Endothelial cell of umbilical vein (primary cell): ENCODE measurements at regions not wholly inside any gene's neighbourhood (a gene's known extent, or its start where the extent isn't known, plus 50 kb on each side); places are given as distances from the start of the nearest gene placed in this dataset.

Source experiments
- BruUV-seq: library from RNA; stranded (reverse); fragments of 400-500 nt; replicated peaks from 2 replicates; lab custom pipeline; 2021; lab: Mats Ljungman, UMichigan
- CTCF ChIA-PET: fragments of 300-600, 350-600 bp; sonication (Branson Sonifier 250); formaldehyde crosslinking; loops from one replicate; lab custom pipeline; 2021; ENCODE audit warnings: antibody characterized with exemption, inconsistent platforms; lab: Charles Lee
- POLR2A ChIA-PET: fragments of 300-600, 350-600 bp; sonication (Branson Sonifier 250); formaldehyde crosslinking; loops from one replicate; lab custom pipeline; 2021; ENCODE audit warnings: antibody characterized with exemption, inconsistent platforms; lab: Charles Lee
- DNase-seq: peaks from one replicate; pipeline ENCODE4 v3.0.0-alpha.2; 2011; ENCODE audit warnings: low read depth, low spot score
- FAIRE-seq: peaks from 2 replicates; lab custom pipeline; 2011; peaks lifted over from hg19 to GRCh38; lab: Jason Lieb, UNC
- H2AFZ ChIP-seq: 2 replicates; pipeline ENCODE4 v1.6.0; 2012; ENCODE audit warnings: low read depth, low read length, control low read depth, inconsistent platforms
- H3K27ac ChIP-seq: 2 replicates; pipeline ENCODE4 v1.5.1; 2011; ENCODE audit warnings: low read depth, mild to moderate bottlenecking, control low read depth, low read length, moderate library complexity; ENCODE audit not compliant: insufficient read depth
- H3K27me3 ChIP-seq, 2 experiments: 2 replicates each; pipeline versions ENCODE4 v1.6.0 to v1.6.1; 2011; ENCODE audit warnings: low read length in 2 of 2, mixed read lengths in 1 of 2; ENCODE audit not compliant: control insufficient read depth in 2 of 2, insufficient read depth in 2 of 2
- H3K36me3 ChIP-seq, 2 experiments: 2 replicates in 1 of 2; 3 replicates in 1 of 2; pipeline ENCODE4 v1.5.1; 2011; ENCODE audit warnings: low read length in 2 of 2, mild to moderate bottlenecking in 1 of 2, moderate library complexity in 1 of 2; ENCODE audit not compliant: control insufficient read depth in 2 of 2, insufficient read depth in 2 of 2; ENCODE audit errors: extremely low read depth in 1 of 2
- H3K4me1 ChIP-seq: 3 replicates; pipeline ENCODE4 v1.5.1; 2011; ENCODE audit warnings: mild to moderate bottlenecking, low read length; ENCODE audit not compliant: control insufficient read depth, insufficient read depth; ENCODE audit errors: extremely low read depth
- H3K4me2 ChIP-seq: 2 replicates; pipeline ENCODE4 v1.6.1; 2011; ENCODE audit warnings: low read length, control low read depth, mixed read lengths; ENCODE audit not compliant: insufficient read depth
- H3K4me3 ChIP-seq, 3 experiments: fragments of 200-600 bp in 1 of 3; sonication (generic), shearing (Covaris generic) in 1 of 3; replicated peaks in 1 of 3; 2 replicates each; pipeline ENCODE4 v1.5.1; 2011 to 2016; ENCODE audit warnings: control low read depth in 3 of 3, low read length in 3 of 3, mild to moderate bottlenecking in 2 of 3, inconsistent platforms in 1 of 3, low read depth in 1 of 3, moderate library complexity in 1 of 3; ENCODE audit not compliant: insufficient read depth in 1 of 3
- H3K79me2 ChIP-seq: 2 replicates; pipeline ENCODE4 v1.6.0; 2012; ENCODE audit warnings: low read length, inconsistent platforms; ENCODE audit not compliant: control insufficient read depth, insufficient read depth
- H3K9ac ChIP-seq: replicated peaks from 2 replicates; pipeline ENCODE3; 2011; ENCODE audit warnings: low read length, control low read depth; ENCODE audit not compliant: insufficient read depth; ENCODE audit errors: extremely low read depth
- H3K9me1 ChIP-seq: replicated peaks from 3 replicates; pipeline ENCODE4 v1.6.0; 2011; ENCODE audit warnings: mild to moderate bottlenecking, low read length; ENCODE audit not compliant: control insufficient read depth, insufficient read depth; ENCODE audit errors: extremely low read depth
- H3K9me3 ChIP-seq: replicated peaks from 2 replicates; pipeline ENCODE4 v1.5.1; 2012; ENCODE audit warnings: low read length, inconsistent platforms; ENCODE audit not compliant: control insufficient read depth, insufficient read depth
- H4K20me1 ChIP-seq: replicated peaks from 2 replicates; pipeline ENCODE3; 2011; ENCODE audit warnings: mild to moderate bottlenecking, low read length; ENCODE audit not compliant: control insufficient read depth, insufficient read depth; ENCODE audit errors: extremely low read depth
- CTCF ChIP-seq, 2 donors: IDR thresholded peaks; 1 replicate in 1 of 2; 2 replicates in 1 of 2; pipeline ENCODE4 v1.5.1; 2011; ENCODE audit warnings: low read length in 2 of 2, mild to moderate bottlenecking in 2 of 2, moderate library complexity in 2 of 2, control low read depth in 1 of 2, inconsistent platforms in 1 of 2, low read depth in 1 of 2; ENCODE audit not compliant: insufficient read depth in 1 of 2; ENCODE audit errors: extremely low read depth in 1 of 2
- EZH2 ChIP-seq: IDR thresholded peaks from 2 replicates; pipeline ENCODE4 v1.6.1; 2012; ENCODE audit warnings: borderline replicate concordance, low read depth, mild to moderate bottlenecking, moderate library complexity, low read length, inconsistent platforms; ENCODE audit not compliant: severe bottlenecking
- FOS ChIP-seq: IDR thresholded peaks from 2 replicates; pipeline ENCODE4 v1.6.1; 2011; ENCODE audit warnings: mild to moderate bottlenecking, low read length, moderate library complexity, borderline replicate concordance; ENCODE audit not compliant: insufficient read depth
- GATA2 ChIP-seq: IDR thresholded peaks from 2 replicates; pipeline ENCODE4 v1.7.0; 2011; ENCODE audit warnings: low read depth, mild to moderate bottlenecking, moderate library complexity, mixed read lengths, low read length; ENCODE audit not compliant: insufficient read length, insufficient read depth
- JUN ChIP-seq: IDR thresholded peaks from 2 replicates; pipeline ENCODE4 v1.6.1; 2011; ENCODE audit warnings: borderline replicate concordance, low read depth; ENCODE audit not compliant: insufficient read length, insufficient read depth
- MAX ChIP-seq: IDR thresholded peaks from 2 replicates; pipeline ENCODE4 v1.6.1; 2011; ENCODE audit not compliant: insufficient read depth, insufficient read length
- MYC ChIP-seq: IDR thresholded peaks from one replicate; pipeline ENCODE4 v1.6.1; 2011; ENCODE audit warnings: mild to moderate bottlenecking, low read depth, low read length
- POLR2A ChIP-seq: IDR thresholded peaks from 2 replicates; pipeline ENCODE4 v1.6.1; 2012; ENCODE audit warnings: low read depth, mild to moderate bottlenecking, control low read depth, low read length
- POLR2AphosphoS5 ChIP-seq: IDR thresholded peaks from 2 replicates; pipeline ENCODE4 v1.6.1; 2012; ENCODE audit warnings: low read depth, mild to moderate bottlenecking, control low read depth, low read length, moderate library complexity; ENCODE audit not compliant: insufficient read depth
- dilution Hi-C: fragments of 300-500 bp; cut with MboI; formaldehyde crosslinking; loops from one replicate; pipeline ENCODE4 v1.15.0; 2019; ENCODE audit warnings: low sequenced_read_pairs; ENCODE audit not compliant: extremely low pct_ligation_motif_present
- intact Hi-C: fragments of 100-400 bp; cut with micrococcal nuclease; formaldehyde crosslinking; loops from one replicate; pipeline ENCODE4 v1.10.0; 2022

GRCh38 chr5:114250536-114250935 lies 111.3 kb upstream of the KCNN2 start:
- H2AFZ ChIP-seq, result no peak overlapping the region
- no peak overlapping the region for H3K4me3 ChIP-seq
- intact Hi-C loops (no loop called here), dilution Hi-C loops (no loop called here)
- FAIRE-seq (no peak), DNase-seq (no peak)
- CTCF ChIA-PET, result no interaction called here
- H3K27me3 ChIP-seq, result no peaks in the 10 kb centered on the region
- H3K36me3 ChIP-seq, result no peaks in the 10 kb centered on the region
- no TSS peak for BruUV-seq
- H3K4me2 ChIP-seq, result no peak overlapping the region
- no peaks in the 10 kb centered on the region for H4K20me1 ChIP-seq
- H3K9me3 ChIP-seq, result no peaks in the 10 kb centered on the region
- no peak for TF ChIP-seq POLR2A
- TF ChIP-seq GATA2, result no peak
- no peak for TF ChIP-seq JUN
- no peak for TF ChIP-seq FOS
- no peak for TF ChIP-seq CTCF (IDR thresholded peaks at IDR 0.05; ENCODE audit: extremely low read depth in 1 of 2, insufficient read depth in 1 of 2, low read depth in 1 of 2, low read length in 2 of 2)
- no peak for TF ChIP-seq MYC
- TF ChIP-seq EZH2, result no peak
- no peak for TF ChIP-seq POLR2AphosphoS5
- TF ChIP-seq MAX, result no peak
- H3K79me2 ChIP-seq, result no peaks in the 10 kb centered on the region
- POLR2A ChIA-PET, result no interaction called here
- H3K27ac ChIP-seq, result no peak overlapping the region
- no peaks in the 10 kb centered on the region for H3K9me1 ChIP-seq
- no peak overlapping the region for H3K9ac ChIP-seq
- no peaks in the 10 kb centered on the region for H3K4me1 ChIP-seq
